GM12892 (cell line): ENCODE measurements at regions not wholly inside any gene's neighbourhood (a gene's known extent, or its start where the extent isn't known, plus 50 kb on each side); places are given as distances from the start of the nearest gene placed in this dataset.

Experiments used
- POLR2A ChIP-seq: IDR thresholded peaks from 2 replicates; pipeline ENCODE4 v1.6.1; 2011; ENCODE audit warnings: low read depth, low read length, control low read depth
- POLR2AphosphoS5 ChIP-seq: IDR thresholded peaks from 2 replicates; pipeline ENCODE4 v1.6.1; 2011; ENCODE audit warnings: low read depth, low read length, control low read depth

GRCh38 chr6:130730600-130730999, 96.6 kb upstream of the SMLR1 start:
- TF ChIP-seq POLR2A (no peak), POLR2AphosphoS5 (no peak)
